Endothelial cell of umbilical vein (primary cell): ENCODE measurements at regions not wholly inside any gene's neighbourhood (a gene's known extent, or its start where the extent isn't known, plus 50 kb on each side); places are given as distances from the start of the nearest gene placed in this dataset.
"Not testable (repeated sequence)": the region's sequence is repeated elsewhere in the genome, so short reads cannot be mapped to it uniquely, and the experiment has no call there.

Source experiments
- EZH2 ChIP-seq: IDR thresholded peaks from 2 replicates; pipeline ENCODE4 v1.6.1; 2012; ENCODE audit warnings: borderline replicate concordance, low read depth, mild to moderate bottlenecking, moderate library complexity, low read length, inconsistent platforms; ENCODE audit not compliant: severe bottlenecking
- FOS ChIP-seq: IDR thresholded peaks from 2 replicates; pipeline ENCODE4 v1.6.1; 2011; ENCODE audit warnings: mild to moderate bottlenecking, low read length, moderate library complexity, borderline replicate concordance; ENCODE audit not compliant: insufficient read depth
- GATA2 ChIP-seq: IDR thresholded peaks from 2 replicates; pipeline ENCODE4 v1.7.0; 2011; ENCODE audit warnings: low read depth, mild to moderate bottlenecking, moderate library complexity, mixed read lengths, low read length; ENCODE audit not compliant: insufficient read length, insufficient read depth
- JUN ChIP-seq: IDR thresholded peaks from 2 replicates; pipeline ENCODE4 v1.6.1; 2011; ENCODE audit warnings: borderline replicate concordance, low read depth; ENCODE audit not compliant: insufficient read length, insufficient read depth
- MYC ChIP-seq: IDR thresholded peaks from one replicate; pipeline ENCODE4 v1.6.1; 2011; ENCODE audit warnings: mild to moderate bottlenecking, low read depth, low read length
- POLR2A ChIP-seq: IDR thresholded peaks from 2 replicates; pipeline ENCODE4 v1.6.1; 2012; ENCODE audit warnings: low read depth, mild to moderate bottlenecking, control low read depth, low read length
- POLR2AphosphoS5 ChIP-seq: IDR thresholded peaks from 2 replicates; pipeline ENCODE4 v1.6.1; 2012; ENCODE audit warnings: low read depth, mild to moderate bottlenecking, control low read depth, low read length, moderate library complexity; ENCODE audit not compliant: insufficient read depth
- TF ChIP-seq, protein P1 (sequence below), 2 donors: IDR thresholded peaks; 1 replicate in 1 of 2; 2 replicates in 1 of 2; pipeline ENCODE4 v1.5.1; 2011; ENCODE audit warnings: low read length in 2 of 2, mild to moderate bottlenecking in 2 of 2, moderate library complexity in 2 of 2, control low read depth in 1 of 2, inconsistent platforms in 1 of 2, low read depth in 1 of 2; ENCODE audit not compliant: insufficient read depth in 1 of 2; ENCODE audit errors: extremely low read depth in 1 of 2
- TF ChIP-seq, protein P2 (sequence below): IDR thresholded peaks from 2 replicates; pipeline ENCODE4 v1.6.1; 2011; ENCODE audit not compliant: insufficient read depth, insufficient read length

DNA sequence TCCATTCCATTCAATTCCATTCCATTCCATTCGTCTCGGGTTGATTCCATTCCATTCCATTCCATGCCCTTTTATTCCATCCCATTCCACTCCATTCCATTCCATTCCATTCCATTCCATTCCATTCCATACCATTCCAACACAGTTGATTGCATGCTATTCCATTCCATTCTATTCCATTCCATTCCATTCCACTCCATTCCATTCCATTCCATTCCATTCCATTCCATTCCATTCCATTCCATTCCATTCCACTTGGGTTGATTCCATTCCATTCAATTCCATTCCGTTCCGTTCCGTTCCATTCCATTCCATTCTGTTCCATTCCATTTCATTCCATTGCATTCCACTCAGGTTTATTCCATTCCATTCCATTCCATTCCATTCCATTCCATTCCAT, 143.3 kb downstream of the CWH43 start:
- TF ChIP-seq, protein P1, sequence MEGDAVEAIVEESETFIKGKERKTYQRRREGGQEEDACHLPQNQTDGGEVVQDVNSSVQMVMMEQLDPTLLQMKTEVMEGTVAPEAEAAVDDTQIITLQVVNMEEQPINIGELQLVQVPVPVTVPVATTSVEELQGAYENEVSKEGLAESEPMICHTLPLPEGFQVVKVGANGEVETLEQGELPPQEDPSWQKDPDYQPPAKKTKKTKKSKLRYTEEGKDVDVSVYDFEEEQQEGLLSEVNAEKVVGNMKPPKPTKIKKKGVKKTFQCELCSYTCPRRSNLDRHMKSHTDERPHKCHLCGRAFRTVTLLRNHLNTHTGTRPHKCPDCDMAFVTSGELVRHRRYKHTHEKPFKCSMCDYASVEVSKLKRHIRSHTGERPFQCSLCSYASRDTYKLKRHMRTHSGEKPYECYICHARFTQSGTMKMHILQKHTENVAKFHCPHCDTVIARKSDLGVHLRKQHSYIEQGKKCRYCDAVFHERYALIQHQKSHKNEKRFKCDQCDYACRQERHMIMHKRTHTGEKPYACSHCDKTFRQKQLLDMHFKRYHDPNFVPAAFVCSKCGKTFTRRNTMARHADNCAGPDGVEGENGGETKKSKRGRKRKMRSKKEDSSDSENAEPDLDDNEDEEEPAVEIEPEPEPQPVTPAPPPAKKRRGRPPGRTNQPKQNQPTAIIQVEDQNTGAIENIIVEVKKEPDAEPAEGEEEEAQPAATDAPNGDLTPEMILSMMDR (IDR thresholded peaks at IDR 0.05; ENCODE audit: extremely low read depth in 1 of 2, insufficient read depth in 1 of 2, low read depth in 1 of 2, low read length in 2 of 2), result not testable (repeated sequence)
- TF ChIP-seq POLR2A, POLR2AphosphoS5, EZH2, MYC, FOS, JUN, GATA2: not testable (repeated sequence)
- TF ChIP-seq, protein P2, sequence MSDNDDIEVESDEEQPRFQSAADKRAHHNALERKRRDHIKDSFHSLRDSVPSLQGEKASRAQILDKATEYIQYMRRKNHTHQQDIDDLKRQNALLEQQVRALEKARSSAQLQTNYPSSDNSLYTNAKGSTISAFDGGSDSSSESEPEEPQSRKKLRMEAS, result not testable (repeated sequence)
